ENCODE measurements at regions not wholly inside any gene's neighbourhood (a gene's known extent, or its start where the extent isn't known, plus 50 kb on each side); places are given as distances from the start of the nearest gene placed in this dataset.

- no peak for TF ChIP-seq MYBL2 (IDR thresholded peaks at IDR 0.05; ENCODE audit: low read depth)
- TF ChIP-seq MYBL2 (CRISPR knock-in tag; IDR thresholded peaks at IDR 0.05; ENCODE audit: borderline replicate concordance): no peak
- TF ChIP-seq ZNF316 (IDR thresholded peaks at IDR 0.05): peak; percentile 43; the same call in 1 of the 2 replicates
Measured at GRCh38 chr21:30943920-30944319, 62.5 kb upstream of the KRTAP11-1 start (continued).

- no peaks in the 10 kb centered on the region for H3K36me3 ChIP-seq (ENCODE audit: control insufficient read depth, insufficient read depth, low read length)
- ChIA-PET CTCF (ENCODE audit: low intra/inter-chr PET ratio) (no interaction called here), POLR2A (no interaction called here)
- DNase-seq (ENCODE audit: extremely low read depth in 1 of 4, low spot score in 3 of 4): no peak
- in situ Hi-C loops (cut with MboI): no loop called here
- no TSS peak for BruUV-seq (replicated peaks)
- intact Hi-C loops (cut with micrococcal nuclease): no loop called here
- WGBS (ENCODE audit: insufficient coverage, low coverage, missing lambda C conversion rate): 1% methylated on average over 4 of the region's 4 CpGs
- FAIRE-seq: no peak
- no peak for ATAC-seq
- no peaks in the 10 kb centered on the region for H3K9me1 ChIP-seq (ENCODE audit: control insufficient read depth, insufficient read depth, low read length)
- H3K4me3 ChIP-seq: no peak overlapping the region
- H3K27ac ChIP-seq (ENCODE audit: extremely low read depth, low read depth, low read length): no peak overlapping the region
- H3K4me2 ChIP-seq (ENCODE audit: insufficient read depth, low read length): no peak overlapping the region
- no peaks in the 10 kb centered on the region for H3K27me3 ChIP-seq (ENCODE audit: control insufficient read depth in 2 of 2, insufficient read depth in 2 of 2, low read length in 2 of 2)
- no peak overlapping the region for H2AFZ ChIP-seq (ENCODE audit: low read depth, low read length)
- no peaks in the 10 kb centered on the region for H3K79me2 ChIP-seq (ENCODE audit: control insufficient read depth, insufficient read depth, low read length)
- H3K4me1 ChIP-seq (replicated peaks in 1 of 2; ENCODE audit: control insufficient read depth in 2 of 2, insufficient read depth in 2 of 2, low read length in 2 of 2): no peaks in the 10 kb centered on the region
- no peaks in the 10 kb centered on the region for H4K20me1 ChIP-seq (replicated peaks; ENCODE audit: control insufficient read depth, insufficient read depth, low read length)
- H3K9me3 ChIP-seq (replicated peaks; ENCODE audit: control insufficient read depth, insufficient read depth, low read depth, low read length): no peaks in the 10 kb centered on the region; the same call in 1 of the 2 replicates
- no peak overlapping the region for H3K9ac ChIP-seq (ENCODE audit: insufficient read depth in 1 of 2, low read depth in 2 of 2, low read length in 2 of 2)
- no peak for TF ChIP-seq ZMIZ1 (IDR thresholded peaks at IDR 0.05; ENCODE audit: low read depth in 2 of 2, low read length in 2 of 2)
- TF ChIP-seq ZNF436 (CRISPR knock-in tag; IDR thresholded peaks at IDR 0.05): no peak
- no peak for TF ChIP-seq PCBP2 (IDR thresholded peaks at IDR 0.05; ENCODE audit: low read depth, low read length, poor library complexity, severe bottlenecking)
- no peak for TF ChIP-seq MECOM (CRISPR knock-in tag; IDR thresholded peaks at IDR 0.05)
- no peak for TF ChIP-seq CCNT2 (IDR thresholded peaks at IDR 0.05; ENCODE audit: borderline replicate concordance, extremely low read depth, insufficient read length, low read depth, low read length)
- no peak for TF ChIP-seq U2AF1 (optimal IDR thresholded peaks at IDR 0.05; ENCODE audit: low read depth, low read length)
- TF ChIP-seq NFIX (CRISPR knock-in tag; IDR thresholded peaks at IDR 0.05; ENCODE audit: low read depth): no peak
- TF ChIP-seq SMAD1 (IDR thresholded peaks at IDR 0.05; ENCODE audit: low read depth, low read length, partially characterized antibody): no peak
- TF ChIP-seq FOXP1 (CRISPR knock-in tag; IDR thresholded peaks at IDR 0.05): no peak
- no peak for TF ChIP-seq HLTF (IDR thresholded peaks at IDR 0.05)
- TF ChIP-seq PRMT5 (CRISPR knock-in tag; IDR thresholded peaks at IDR 0.05): no peak
- TF ChIP-seq MXD1 (CRISPR knock-in tag; IDR thresholded peaks at IDR 0.05; ENCODE audit: borderline replicate concordance, poor library complexity, severe bottlenecking): no peak
- TF ChIP-seq ZNF507 (tag; conservative IDR thresholded peaks at IDR 0.05): no peak
- no peak for TF ChIP-seq MLX (CRISPR knock-in tag; conservative IDR thresholded peaks at IDR 0.05)
- no peak for TF ChIP-seq XRCC5 (IDR thresholded peaks at IDR 0.05; ENCODE audit: low read depth, low read length)
Measured at GRCh38 chr21:30943243-30943642, 61.9 kb upstream of the KRTAP11-1 start.
